H1 (cell line): ENCODE measurements at regions not wholly inside any gene's neighbourhood (a gene's known extent, or its start where the extent isn't known, plus 50 kb on each side); places are given as distances from the start of the nearest gene placed in this dataset.

Experiments
- CEBPB ChIP-seq: IDR thresholded peaks from 2 replicates; pipeline ENCODE4 v1.6.1; 2012; ENCODE audit warnings: low read depth, low read length
- CHD1 ChIP-seq: IDR thresholded peaks from 2 replicates; pipeline ENCODE4 v1.6.1; 2012; ENCODE audit warnings: low read depth, low read length, improper control_type of control experiment
- CHD7 ChIP-seq: fragments of 300-600 bp; sonication (generic); IDR thresholded peaks from 2 replicates; pipeline ENCODE4 v1.7.1; 2012; ENCODE audit warnings: low read length, moderate library complexity, mild to moderate bottlenecking, inconsistent platforms; ENCODE audit not compliant: insufficient replicate concordance
- SUZ12 ChIP-seq: fragments of 200-600 bp; sonication (generic); IDR thresholded peaks from 2 replicates; pipeline ENCODE4 v1.6.1; 2012; ENCODE audit warnings: mild to moderate bottlenecking, inconsistent platforms, low read length, moderate library complexity, mixed read lengths
- TAF1 ChIP-seq: IDR thresholded peaks from 2 replicates; pipeline ENCODE4 v1.6.1; 2011; ENCODE audit warnings: mild to moderate bottlenecking, low read depth, low read length
- TF ChIP-seq, protein P1 (sequence below): IDR thresholded peaks from 2 replicates; pipeline ENCODE4 v1.6.1; 2011; ENCODE audit warnings: low read depth, mild to moderate bottlenecking, low read length; ENCODE audit not compliant: insufficient read depth

DNA sequence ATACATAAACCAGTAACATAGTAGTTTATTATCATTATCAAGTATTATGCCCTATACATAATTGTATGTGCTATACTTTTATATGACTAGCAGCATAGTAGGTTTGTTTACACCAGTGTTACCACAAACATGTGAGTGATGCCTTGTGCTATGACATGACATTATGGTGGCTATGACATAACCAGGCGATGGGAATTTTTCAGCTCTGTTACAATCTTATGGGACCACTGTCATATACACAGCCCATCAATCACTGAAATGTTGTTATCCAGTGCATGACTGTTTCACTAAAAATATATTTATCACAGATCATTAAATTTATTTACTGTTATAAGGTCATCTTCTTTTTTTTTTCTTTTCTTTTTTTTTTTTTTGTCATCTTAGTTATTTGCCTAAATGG lies 674.5 kb downstream of the PCDH17 start (continued):
- TF ChIP-seq TAF1 (no peak), CEBPB (no peak), SUZ12 (no peak), CHD1 (no peak), CHD7 (no peak)
- TF ChIP-seq, protein P1, sequence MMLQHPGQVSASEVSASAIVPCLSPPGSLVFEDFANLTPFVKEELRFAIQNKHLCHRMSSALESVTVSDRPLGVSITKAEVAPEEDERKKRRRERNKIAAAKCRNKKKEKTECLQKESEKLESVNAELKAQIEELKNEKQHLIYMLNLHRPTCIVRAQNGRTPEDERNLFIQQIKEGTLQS: no peak
- TF ChIP-seq, all 59 proteins: peak for 0
